GM18520 (cell line): ENCODE measurements at regions not wholly inside any gene's neighbourhood (a gene's known extent, or its start where the extent isn't known, plus 50 kb on each side); places are given as distances from the start of the nearest gene placed in this dataset.

Experiments used
- ATAC-seq: cut with Tn5 transposase; IDR thresholded peaks from one replicate; pipeline ENCODE4 v1.9.1; 2021; ENCODE audit not compliant: unreplicated experiment

DNA sequence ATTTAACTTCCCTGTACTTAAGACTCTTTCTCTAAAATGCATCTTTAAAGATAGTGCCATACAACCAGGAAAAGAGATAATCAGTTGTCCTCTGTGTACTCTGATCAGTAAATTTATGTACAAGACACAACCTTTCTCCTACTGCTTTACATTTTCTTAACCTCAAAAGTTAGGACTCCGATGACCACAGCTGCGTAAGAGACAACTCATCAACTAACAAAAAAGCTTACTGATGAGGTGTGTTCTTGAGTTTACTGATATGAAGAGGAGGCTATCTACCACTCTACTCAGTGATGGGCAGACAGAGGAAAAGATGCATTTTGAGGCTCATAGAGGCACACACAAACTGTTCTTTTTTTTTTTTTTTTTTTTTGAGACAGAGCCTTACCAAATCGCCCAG, 71.4 kb upstream of the HIF1A start:
- ATAC-seq = no peak

DNA sequence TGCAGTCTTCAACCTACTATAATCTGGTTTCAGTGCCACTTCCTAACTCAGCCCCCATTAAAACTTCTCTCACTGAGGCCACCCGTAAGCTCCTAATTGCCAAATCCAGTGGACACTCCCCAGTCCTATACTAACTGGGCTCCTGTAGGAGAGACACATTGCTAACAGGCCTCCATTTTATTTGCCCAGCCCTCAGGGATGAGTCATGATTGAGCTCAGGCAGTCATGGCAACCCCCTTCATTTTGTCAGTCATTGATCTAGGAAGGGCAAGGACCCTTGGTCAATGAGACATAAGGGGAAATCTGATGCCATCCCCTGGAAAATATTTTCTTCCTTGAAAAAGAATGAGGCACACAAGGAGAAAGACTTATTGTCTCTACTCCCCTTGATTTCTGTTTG, 70.1 kb upstream of the HIF1A start:
- no peak for ATAC-seq

DNA sequence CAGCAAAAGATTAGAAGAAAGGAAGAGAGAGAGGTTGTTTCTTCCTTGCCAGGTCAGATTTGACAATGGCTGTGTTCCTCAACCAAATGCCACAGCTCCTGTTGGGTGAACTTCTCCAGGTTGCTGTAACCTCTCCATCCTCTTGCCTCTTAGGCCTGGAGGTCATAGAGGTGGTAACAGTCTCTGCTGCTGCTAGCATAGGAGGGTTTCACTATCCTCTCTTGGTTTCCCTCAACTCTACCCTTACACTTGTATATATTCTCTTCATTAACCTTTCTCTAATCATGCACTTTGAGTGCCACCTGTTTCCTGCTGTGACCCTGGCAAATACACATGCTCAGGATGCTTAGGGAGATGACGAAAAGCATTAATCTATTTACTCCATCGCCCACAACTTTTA, 67.7 kb upstream of the HIF1A start:
- no peak for ATAC-seq

DNA sequence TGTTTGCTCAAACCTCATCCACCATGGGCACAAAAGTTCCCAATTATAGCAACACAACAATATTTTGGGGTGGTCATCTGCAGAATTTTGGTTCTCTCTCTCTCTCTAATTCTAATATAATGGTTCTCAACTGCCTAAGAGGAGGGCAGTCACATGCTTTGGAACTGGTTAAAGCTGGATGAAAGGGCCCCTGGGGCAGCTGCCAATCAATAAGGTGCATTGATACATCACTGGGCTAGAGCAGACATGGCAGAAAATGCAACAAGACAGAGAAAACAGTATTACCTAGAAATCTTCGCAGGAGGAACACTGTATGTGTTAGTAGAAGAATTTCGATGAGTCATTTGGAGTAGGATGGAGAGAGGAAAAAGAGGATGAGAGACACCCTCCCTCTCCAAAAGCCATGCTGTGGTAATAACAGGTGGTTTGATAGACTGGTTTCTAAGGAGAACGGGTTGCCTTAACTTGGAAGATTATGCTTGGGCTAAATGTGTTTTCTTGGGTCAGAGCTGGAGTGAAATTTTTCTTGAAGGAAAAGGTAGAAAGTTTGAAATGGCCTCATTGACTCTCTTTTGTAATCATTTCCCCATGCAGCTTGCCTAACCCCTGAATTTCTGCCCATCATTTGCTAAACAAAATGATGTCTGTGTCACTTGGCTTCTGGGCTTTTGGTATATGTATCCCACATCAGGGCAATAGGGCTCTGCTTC, 67.1 kb upstream of the HIF1A start:
- no peak for ATAC-seq

DNA sequence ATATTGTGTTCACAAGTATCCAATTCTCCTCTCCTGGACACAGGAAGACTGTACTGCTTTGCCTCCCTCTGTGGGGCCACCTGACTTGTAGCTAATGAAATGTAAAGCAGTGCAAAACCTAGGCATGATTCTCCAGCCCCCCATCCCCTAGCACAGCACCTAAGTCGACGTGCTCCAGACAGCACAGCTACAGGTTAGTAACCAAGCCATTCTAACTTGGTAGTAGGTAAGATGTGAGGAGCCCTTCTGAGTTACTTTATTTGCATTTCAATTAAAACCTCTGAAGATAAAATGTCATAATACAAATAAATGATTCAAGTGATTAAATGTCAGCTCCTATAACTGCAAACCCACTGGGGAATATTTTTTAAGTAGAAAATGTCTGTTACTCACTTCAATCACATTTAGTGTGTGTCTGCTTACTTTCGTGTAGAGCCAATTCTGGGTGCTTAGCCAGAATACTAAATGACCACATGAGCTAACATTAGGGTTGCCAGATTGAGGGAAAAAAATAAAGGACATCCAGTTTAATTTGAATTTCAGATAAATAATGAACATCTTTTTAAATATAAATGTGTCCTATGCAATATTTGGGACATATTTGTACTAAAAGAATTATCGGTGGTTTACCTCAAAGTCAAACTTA, 64.8 kb upstream of the HIF1A start:
- no peak for ATAC-seq

DNA sequence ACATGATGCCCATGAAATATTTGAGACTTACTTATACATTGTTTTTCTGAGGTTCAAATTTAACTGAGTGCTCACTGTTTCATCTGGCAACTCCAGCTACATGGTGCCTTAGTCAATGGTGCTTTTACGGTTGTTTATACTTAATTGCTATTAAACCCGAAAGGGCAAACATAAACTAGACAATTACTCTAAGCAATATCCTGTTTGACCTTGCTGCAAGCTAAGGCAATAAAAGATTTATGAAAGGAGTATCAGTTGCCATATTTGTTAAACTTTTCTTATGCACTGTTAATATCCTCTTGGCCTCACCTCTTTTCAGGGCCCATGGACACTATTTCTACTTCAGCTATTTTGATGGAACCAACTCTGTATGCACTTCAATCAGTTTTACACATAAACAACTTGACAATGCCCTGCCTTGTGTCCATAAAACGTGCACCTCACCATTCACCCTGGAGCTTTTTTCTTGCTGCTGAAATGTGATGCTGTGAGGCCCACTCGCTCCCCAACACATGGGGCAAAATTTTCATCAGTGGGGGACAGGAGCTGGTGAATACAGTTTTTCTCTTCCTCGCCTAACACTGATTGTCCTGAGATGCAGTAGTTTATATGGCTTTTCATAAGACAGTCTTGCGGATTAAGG, 64.1 kb upstream of the HIF1A start:
- ATAC-seq = no peak

DNA sequence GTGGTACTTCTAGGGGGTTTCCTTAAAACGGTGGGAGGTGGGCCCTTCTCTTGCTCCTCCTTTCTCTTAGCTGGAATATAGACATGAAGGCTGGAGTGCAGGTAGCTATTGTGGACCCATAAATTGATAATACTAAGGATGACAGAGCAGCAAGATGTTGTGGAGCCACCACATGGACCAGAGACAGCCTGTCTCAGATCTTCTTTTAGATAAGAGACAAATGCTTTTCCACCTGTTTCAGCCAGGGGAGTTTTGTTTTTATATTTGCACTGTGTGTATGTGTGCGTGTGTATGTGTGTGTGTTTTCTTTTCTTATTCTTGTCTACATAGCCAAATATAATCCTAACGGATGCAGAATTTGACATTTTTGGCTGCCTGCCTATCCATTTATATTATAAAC, 62.9 kb upstream of the HIF1A start:
- ATAC-seq = no peak

DNA sequence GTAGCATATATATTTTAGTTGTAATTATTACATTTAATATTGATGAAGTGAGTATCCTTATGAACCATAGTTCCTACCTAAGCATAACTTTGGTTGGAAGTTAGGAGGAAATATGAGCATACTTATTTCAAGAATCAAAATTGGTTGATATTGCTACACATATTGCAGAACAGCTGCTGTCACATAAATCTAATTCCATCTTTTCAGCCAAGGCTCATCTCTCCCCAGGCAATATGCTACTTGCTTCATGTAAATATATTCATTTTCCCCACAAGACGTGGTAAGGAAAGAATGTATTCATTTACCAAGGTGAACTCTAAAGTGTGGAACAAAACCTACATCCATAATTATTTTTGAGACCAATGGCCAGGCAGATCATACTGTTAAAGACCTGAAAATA, 62.5 kb upstream of the HIF1A start:
- ATAC-seq = no peak

DNA sequence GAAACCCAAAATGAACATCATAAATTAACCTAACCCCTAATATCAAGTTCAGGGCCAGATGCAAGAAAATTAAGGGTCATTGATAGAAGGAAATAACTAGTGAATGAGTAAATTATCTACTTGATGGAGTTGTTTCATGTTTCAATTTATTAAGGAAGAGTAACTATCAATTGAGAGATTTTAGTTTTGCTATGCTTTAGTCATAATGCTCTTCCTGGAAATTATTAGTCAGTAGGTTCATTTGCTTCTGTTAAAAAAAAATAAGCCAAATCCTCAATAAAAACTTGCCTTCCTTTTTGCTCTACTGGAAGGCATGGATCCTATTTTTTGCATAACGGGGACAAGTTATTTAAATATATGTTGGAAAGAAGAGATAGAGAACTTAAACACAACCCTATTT, 59.0 kb upstream of the HIF1A start:
- ATAC-seq = no peak

DNA sequence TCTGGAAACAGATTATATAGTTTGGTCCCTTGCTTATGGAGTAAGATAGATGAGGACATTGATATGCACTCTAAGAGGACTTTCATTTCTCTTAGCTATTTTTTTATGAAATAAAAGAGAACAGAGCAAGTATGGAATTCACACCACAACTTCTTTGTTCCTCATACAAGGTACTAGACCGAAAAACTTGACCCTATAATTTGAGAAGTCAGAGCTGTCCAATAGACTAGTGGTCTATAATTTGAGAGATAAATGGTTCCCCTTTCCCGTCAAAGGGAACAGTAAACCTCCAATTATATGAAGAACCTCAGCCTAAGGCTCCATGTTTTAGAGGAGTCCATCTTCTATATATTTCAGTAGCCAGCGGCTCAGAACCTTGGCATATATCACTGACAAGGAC, 58.5 kb upstream of the HIF1A start:
- ATAC-seq = no peak

DNA sequence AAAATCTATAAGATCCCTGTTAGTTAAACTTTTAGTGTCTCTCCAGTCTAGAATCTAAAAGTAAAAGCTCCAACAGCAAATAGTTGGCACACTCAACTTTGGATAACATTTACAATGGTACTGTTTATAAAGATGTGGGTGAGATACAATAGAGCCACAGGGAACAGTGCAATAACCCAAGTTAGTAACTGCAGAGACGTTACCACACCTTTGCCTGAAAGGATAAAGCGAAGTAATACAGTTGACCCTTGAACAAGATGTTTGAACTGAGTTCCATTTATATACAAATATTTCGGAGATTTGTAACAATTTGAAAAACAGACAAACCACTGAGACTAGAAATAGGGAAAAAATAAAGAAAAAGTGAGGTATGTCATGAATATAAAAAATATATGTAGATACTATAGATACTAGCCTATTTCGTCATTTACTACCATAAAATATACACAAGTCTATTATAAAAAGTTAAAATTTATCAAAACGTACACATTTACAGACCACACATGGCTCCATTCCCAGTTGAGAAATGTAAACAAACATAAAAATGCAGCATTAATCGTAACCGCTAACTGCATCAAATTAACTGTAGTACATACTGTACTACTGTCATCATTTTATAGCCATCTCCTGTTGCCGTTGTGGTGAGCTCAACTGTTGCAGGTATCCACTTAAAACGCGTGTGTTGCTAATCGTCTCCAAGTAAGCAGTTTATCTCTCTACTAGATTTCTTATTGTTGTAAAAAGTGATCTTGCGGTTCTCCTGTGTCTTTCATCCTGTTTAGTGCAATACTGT, 56.5 kb upstream of the HIF1A start:
- ATAC-seq = no peak

DNA sequence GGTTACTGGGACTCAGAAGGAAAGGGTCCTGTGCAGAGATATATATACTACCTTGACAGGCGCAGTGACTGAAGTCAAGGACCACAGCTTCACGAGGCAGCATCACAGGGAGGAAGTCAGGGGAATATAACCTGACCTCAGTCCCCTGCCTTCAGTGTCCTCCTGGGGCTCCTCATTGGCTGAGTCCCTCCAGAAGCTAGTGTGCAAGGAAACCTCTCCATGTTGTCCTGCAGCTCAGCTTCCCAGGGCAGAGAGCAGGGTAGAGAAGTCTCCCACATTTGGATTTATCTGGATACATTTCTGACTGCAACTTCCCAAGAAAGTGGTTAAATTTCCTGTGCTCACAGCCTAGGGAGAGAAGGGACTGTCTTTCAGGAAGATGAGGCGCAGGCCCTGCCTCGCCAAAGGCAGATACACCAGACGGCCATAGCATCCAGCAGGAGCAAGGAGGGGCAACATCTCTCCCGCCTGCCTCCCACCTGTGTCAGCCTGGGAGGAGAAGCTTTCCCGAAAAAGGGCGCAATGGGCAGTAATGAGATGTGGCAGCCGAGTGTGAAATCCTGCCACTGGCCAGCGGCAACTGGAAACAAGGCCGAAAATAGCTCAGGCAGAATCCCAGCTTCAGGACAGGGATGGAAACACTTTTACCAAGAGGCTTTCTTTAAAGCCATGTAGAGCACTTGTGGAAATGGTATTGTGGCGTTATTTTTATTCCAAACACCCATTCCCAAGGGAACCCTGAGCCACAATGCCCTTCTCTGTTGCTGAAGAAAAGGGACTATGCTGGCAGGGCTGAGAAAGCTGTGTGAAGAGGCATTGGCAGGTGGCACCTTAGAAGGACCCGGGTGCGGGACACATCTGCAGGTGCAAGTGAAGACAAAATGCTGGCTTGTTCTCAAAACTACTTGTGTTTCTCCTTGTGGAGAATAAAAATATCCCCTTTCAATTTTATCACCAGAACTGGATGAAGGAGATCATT, 54.9 kb upstream of the HIF1A start:
- no peak for ATAC-seq

DNA sequence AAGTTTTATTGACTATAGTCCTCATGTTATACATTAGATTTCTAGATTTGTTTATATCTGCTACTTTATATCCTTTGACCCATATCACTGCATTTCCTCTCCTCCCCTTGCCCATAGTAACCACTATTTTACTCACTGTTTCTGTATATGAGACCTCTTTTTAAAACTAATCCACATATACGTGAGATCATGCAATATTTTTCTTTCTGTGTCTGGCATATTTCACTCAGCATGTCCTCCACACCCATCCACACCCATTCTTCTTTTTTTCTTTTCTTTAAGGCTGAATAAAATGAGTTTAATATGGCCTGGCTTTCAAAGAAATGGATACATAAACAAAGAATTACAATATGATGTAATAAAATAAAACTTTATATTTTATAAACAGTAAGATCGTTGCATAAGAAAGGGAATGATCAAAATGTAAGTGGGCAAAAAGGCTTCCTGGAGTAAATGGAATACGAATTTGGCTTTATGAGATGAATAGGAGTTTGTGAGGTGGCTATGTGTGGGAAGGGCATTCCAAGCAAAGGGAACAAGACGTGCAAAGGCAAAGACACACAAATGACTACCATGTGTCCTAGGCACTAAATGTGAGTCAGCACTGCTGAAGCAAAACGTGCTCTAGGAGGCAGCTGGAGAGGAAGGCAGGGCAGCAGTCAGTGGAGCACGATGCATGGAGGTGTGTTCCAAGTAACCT, 53.2 kb upstream of the HIF1A start:
- ATAC-seq = no peak

DNA sequence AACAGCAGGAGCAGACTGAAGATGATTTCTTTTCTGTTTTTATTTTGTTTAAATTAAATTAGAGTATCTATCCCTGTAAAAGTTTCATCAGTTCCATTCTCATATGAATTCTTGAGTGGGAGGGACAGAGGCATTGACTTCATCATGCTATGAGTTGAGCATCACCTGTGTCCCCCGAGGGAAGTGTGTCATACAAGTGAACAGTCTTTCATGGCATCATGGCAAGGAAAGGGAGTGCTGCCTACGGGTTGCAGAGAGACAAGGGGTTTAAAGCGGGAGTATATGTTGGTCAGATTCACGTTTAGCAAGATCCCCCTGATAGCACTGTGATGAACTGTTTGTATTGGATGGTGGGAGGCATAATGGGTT, 52.7 kb upstream of the HIF1A start:
- ATAC-seq = no peak

DNA sequence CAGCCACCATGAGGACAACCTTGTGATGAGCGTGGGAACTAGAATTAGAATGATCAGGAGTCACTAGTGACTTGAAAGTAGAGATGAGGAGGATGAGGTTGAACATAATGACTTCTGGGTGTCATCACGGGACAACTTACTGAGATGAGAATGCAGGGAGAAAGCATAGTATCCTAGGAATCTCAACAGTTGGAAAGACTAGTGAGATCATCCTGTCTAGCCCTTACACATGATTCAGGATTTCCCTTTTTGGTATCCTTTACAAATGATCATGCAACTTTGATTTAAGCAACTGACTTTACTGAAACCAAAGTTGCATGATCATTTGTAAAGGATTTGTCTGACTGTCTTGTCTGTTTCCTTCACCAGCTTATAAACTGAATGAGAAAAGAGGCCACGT, 51.8 kb upstream of the HIF1A start:
- no peak for ATAC-seq

DNA sequence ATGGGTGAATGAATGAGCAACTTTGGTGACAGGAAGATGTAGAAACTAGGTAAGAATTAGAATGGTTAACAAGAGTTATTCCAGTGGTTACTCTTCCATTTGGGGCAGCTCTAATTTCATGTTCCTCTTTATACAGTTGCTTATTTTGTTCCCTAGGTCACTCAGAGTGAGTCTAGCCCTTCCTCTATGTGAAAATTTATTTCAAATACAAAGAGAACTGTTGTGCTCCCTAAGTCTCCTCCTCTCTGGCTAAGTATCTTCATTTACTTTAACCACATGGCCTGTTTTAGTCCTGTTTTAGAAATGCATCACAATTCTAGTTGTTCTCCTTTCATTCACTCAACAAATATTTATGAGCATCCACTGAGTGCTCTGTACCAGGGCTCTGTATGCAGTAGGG, 51.1 kb upstream of the HIF1A start:
- ATAC-seq = no peak

DNA sequence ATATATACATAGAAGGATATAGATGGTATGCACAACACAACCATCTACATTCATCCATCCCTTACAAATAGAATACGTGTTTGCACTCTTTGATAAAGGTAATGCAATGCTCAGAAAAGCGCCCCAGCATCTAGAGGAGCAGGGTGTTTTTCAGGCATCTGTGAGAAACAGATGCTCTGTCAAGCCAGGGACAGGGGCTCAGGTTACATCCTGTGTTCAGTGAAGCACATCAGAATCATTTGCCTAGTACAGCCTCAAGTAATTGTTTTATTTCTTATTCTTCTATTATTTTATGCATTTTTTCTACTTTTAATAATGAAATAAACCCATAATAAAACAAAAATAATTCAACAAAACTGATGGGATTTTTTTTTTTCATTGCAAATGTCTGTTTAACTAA, 50.5 kb upstream of the HIF1A start:
- no peak for ATAC-seq

DNA sequence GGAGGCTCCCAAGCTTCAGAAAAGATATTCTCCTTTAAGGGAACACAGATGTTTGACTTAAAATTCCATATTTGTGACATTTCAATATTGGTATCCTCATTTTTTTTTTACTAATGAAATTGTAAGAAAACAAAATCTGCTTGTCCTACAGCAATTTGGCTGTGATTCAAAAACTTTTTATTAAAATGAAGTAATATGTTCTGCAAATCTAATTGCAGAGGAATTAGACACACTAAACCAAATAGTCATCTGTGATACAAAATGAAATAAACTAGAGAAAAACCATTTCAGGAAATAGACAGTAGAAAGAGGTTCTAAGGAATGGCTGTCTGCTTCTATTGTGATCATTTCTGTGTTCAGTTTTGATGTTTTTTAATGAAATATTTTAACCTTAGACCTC, 50.1 kb upstream of the HIF1A start:
- ATAC-seq = no peak
